NCI-H146 (cell line): ENCODE measurements at regions not wholly inside any gene's neighbourhood (a gene's known extent, or its start where the extent isn't known, plus 50 kb on each side); places are given as distances from the start of the nearest gene placed in this dataset.
"Not testable (repeated sequence)": the region's sequence is repeated elsewhere in the genome, so short reads cannot be mapped to it uniquely, and the experiment has no call there.

ENCODE experiments used
- DNase-seq: peaks from one replicate; lab custom pipeline; 2025; lab: John Stamatoyannopoulos, UW

DNA sequence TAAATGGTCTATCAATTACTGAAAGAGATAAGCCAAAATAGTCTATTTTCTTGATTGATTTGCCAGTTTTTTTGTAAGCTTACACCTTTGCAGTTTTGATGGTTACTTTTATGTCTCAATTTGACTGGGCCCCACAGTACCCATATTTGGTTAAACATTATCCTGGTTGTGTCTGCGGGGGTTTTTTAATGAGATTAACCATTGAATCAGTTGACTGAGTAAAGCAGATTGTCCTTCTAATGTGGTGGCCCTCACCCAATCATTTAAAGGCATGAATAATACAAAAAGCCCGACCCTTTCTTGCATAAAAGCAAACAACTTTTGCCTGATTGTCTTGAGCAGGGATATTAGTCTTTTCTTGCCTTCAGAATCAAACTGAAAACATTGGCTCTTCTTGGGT is 650.0 kb upstream of the RGS18 start:
- DNase-seq = no peak

DNA sequence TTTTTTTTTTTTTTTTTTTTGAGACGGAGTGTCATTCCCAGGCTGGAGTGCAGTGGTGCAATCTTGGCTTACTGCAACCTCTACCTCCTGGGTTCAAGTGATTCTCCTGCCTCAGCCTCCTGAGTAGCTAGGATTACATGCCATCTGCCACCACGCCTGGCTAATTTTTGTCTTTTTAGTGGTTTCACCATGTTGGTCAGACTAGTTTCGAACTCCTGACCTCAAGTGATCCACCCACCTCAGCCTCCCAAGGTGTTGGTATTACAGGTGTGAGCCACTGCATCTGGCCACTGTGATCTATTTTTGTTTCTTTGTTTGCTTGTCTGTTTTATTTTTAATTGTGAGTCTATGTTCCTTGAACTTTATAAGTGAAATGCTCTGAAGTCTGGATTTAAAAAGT is 646.8 kb upstream of the RGS18 start:
- not testable (repeated sequence) for DNase-seq

DNA sequence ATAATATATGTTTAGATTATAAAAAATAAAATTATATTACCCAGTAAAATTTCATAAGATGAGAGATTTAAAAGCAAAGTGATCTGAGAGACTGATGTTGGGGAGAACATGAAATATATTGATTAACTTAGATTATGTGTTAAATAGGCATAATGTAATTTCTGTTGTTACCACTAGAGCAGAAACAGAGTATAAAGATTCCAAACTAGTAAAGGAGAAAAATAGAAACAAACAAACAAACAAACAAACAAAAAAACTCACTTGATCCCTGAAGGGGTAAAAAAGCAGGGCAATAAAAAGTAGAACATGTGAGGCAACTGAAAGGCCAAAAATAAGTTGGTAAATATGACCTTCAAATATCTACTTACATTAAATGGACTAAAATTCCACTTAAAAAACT is 640.4 kb upstream of the RGS18 start:
- DNase-seq = no peak

DNA sequence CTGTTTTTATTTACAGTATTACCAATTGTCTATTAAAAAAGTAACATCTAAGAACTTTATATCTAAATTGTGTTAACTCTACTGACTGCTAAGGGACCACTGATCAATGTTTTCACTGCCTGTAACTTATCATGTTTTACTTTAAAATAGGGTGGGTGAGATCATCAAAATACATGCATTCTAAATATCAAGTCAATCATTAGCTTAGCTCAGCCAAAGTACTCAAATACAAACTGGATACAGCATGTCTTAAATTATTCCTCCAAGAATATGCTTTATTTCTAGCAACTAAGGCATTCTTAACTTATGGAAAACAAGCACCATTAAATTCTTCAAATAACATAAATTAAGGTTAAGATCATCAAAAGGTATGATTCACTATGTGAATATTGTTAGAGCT is 638.7 kb upstream of the RGS18 start:
- no peak for DNase-seq

DNA sequence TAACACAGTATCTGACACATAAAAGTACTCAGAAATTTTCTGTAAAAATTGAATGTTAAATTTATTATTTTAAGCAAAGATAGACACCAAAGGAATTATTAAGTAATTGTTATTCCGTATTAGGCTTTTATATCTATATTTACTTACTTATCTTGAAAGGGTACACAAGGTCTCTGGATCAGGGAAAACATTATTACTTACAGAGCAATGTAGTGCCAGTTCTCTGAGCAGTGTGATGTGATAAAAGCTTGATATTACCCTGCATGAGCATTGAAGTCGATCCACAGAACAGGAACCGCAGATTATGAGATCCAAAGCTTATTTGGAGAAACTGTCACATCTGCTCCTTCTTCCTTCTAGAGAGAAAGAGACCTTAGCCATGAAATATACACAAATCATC is 637.9 kb upstream of the RGS18 start:
- no peak for DNase-seq

DNA sequence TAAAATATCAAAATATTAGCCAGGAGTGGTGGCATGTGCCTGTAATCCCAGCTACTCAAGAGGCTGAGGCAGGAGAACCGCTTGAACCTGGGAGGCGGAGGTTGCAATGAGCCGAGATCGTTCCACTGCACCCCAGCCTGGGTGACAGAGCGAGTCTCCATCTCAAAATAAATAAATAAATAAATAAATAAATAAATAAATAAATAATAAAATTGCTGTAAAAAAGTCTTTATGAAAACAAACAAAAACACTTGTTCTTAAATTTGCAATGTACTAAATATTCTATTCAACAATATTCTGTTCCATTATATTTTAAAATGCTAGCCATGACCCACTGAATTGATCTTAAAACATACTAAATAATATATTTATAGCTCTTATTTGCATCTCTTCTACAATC is 632.3 kb upstream of the RGS18 start:
- DNase-seq = not testable (repeated sequence)

DNA sequence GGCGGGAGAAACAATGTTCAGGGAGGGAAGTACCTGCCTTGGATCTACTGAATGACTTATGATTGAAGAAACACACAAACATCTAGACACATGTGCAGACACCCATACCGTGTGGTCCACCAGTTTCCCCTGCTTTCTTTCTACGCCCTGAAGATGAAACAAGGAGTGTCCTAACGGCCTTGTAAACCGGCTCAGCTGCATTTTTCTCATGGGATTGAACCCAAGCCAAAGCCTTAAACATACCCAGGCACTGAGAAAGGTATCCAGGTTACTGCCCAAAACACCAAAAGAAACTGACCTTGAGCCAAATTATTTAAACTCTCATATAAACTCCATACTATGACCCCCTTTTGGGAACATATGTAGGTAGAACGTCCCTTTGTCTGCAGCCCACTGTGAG is 630.0 kb upstream of the RGS18 start:
- no peak for DNase-seq

DNA sequence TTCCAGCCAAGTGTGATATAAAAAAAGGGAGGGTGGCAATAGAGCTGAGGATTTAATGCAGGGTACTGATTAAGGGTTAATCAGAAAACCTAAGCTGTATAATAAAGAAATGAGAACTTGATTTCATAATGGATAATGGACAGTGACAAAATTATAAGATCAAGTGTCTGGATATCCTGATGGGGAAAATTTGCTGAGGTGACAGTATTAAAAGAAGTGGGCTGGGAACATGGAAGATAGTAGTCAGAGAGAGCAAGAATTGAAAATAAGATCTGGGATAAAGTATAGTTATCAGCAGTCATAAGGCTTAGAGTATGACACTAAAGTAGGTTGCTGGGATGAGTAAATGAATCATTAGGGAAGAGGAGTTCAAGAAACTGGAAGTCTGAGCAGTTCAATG is 627.3 kb upstream of the RGS18 start:
- no peak for DNase-seq

DNA sequence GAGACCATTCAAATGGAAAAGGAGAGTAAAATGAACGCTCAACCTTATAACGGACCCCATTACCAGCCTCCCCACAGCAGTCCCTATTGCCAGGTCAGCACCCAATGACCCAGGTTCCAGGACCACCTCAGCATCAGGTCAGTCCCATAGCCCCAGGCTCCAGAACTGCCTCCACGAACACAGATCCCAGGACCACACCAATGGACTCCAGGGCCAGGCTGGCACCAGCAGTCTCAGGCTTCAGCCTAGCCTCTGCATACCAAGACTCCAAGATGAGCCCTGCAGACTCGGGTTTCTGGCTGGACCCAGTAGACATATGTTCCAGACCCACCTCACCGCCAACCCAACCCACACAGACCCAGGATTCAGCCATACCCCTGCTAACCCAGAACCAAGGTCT is 625.0 kb upstream of the RGS18 start:
- no peak for DNase-seq

DNA sequence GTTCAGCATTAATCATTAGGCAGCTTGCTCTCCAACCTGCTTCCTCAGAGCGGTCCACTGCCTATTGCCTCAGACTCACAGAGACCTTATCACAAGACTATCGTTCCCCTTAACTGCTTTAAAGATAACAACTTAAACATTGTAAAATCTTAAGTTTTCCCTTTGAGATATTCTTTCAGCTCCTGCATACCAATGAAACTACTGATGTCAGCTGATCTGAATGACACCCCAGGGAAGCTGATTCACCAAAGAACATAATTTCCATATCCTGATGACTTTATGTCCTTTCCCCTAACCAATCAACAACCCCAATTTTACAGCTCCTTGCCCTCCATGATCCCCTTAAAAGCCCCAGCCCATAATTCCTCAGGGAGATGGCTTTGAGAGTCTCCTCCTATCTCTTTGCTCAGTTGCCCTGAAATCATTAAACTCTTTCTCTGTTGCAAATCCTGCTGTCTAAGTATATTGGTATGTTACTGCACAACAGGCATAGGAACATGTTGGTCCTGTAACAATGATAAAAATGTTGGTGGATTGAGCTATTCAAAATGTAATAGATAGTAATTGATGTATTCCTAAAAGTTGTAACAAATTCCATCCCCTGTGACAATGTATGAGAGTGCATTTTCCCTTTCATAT is 621.4 kb upstream of the RGS18 start:
- DNase-seq = no peak

DNA sequence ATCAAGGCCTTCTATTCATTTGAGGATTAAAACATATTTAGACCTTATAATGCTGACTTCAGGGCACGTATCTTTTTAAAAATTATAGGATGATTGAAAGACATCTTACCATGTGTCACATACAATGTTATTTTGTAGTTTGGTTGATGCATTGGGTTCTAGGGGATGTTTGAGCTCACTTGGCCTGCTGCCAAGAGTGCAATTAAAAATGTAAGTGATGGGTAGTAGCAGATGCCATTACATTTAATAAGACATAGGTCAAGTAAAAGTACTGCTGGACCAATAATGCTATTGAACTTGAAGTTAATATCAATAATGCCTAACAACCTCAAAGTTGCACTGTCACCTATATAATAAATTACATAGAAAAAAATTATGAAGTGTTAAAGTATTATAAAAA is 616.5 kb upstream of the RGS18 start:
- no peak for DNase-seq

DNA sequence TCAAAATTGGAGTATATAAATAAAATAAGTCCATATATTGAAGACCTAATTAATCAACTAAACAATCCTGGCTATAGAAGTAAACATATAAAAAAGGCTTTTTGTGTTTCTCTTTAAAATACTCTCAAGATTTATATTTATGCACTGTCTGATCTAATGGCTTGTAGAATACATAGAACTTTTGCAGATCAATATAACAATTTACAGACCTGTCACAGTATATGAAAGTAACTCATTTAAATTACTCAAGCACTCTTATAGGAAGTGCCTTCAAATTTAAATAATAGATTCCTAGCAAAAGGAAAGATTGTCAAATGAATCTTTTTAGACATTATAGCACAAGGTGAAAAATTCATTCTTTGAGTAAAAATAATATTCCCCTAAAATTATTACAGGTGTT is 615.8 kb upstream of the RGS18 start:
- DNase-seq = no peak

DNA sequence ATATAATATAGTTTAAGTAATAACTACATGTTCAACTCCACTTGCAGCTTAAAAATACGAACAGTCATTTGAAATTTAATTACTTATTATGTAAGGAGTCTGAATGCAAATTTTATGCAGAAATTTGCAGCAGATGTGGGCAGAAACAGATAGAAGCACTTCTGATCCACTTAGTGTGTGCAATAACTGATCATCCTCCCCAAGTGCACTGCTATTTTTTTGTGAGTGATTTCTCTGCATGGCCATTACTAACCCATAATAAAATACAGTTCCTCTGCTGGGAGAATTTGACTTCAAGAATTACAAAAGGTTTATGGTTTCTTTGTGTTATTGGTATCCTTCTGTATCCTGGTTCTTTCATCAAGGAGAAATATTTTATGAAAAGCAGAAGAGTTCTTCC is 611.5 kb upstream of the RGS18 start:
- no peak for DNase-seq

DNA sequence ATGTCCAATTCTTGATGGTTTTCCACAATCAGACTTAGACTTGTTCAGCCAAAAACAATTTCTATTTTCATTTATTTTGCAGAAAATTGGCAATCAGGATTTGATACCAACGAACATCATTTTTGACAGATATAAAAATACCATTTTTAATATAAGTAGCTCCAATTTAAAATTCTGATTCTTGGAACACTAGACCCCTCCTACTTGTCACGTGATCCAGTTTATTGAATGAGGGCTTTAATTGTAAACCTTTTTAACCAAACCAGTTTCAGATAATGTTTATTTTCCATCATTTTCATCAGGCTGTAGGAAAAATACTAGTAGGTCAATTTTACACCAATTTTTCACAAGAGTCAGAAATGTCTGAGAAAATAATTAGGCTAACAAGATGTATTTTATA is 607.2 kb upstream of the RGS18 start:
- no peak for DNase-seq

DNA sequence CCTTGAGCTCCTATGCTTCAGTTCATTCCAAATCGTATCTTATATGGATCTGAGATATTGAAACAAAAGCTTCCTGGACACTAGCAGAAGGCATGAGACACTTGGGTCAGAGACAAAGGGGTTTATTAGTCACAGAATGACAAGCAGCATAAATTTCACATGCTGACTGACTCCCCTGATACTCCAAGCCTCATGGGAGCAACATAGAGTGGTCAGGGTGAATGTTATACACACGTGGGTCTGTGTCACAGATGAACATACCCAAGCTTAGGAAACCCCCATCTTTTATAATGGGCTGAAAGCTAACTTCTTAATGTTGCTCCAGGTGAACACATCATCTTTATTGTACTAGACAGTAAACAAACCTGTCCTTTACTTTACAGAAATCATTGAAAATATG is 599.9 kb upstream of the RGS18 start:
- DNase-seq = no peak

DNA sequence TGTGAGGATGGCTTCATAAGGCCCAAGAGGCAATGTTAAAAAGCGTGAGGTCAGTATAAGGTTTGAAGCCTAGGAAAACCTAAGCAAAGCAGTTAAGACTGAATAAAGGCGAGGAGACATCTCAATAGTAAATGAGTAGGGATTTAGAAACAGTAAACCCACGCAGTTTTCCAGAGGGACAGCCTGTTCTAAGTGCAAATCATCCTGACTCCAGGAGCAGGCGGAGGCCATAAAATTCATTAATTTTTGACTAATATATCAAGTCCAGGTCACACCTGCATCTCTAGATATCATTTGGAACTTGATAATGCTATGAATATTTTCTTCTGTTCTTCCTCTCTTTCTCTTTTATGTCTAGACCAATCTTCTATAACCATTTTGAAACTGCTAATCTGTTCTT is 597.0 kb upstream of the RGS18 start:
- no peak for DNase-seq

DNA sequence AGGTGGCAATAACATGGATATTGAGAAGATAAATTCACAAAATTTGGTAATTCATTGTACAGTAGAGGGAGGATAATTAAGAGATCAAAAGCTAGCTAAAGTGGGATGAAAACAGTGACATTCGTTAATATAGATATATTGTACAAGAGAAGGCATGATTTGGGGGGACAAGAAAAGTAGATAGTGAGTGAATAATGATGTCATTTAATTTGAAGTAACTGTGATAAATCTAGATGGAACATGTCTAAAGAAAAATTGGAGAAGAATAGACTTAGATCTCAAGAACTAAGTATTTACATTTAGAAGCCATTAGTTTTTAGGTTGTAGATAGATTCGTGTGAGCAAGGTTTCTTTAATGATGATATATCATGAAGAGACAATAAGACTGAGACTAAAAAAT is 594.0 kb upstream of the RGS18 start:
- DNase-seq = no peak

DNA sequence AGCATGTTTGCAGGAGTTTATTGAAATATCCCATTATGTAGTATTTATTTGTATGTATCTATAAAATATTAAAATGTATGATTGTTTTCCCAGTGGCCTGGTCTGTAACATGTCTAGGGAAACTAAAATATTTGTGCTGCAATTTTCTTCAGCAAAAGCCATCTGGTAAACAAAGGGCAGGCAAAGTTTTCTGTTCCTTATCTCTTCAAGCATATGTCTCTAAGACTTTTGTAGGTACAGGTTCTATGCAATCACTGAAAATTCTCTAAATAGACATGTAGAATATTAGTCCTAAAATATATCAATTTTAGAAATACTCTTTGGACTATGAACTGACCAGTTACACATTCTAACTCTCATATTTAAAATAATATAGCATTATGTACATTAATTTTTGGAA is 585.8 kb upstream of the RGS18 start:
- DNase-seq = no peak

DNA sequence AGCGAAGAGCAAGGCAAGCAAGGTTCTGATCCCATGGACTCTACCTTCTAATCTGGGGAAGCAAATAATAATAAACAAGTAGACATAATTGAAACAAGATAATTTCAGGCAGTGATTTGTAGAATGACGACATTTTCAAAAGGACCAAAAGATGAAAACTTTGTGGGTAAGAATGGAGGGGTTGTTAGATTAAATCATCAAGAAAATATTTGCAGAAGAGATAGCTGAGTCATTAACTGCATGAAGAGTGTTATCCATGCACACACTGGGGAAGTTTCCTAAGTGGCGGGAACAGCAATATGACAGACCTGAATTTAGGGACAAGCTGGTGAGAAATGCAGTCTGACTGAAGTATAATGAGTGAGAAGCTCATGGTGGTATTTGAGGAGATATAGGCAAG is 583.1 kb upstream of the RGS18 start:
- DNase-seq = no peak

DNA sequence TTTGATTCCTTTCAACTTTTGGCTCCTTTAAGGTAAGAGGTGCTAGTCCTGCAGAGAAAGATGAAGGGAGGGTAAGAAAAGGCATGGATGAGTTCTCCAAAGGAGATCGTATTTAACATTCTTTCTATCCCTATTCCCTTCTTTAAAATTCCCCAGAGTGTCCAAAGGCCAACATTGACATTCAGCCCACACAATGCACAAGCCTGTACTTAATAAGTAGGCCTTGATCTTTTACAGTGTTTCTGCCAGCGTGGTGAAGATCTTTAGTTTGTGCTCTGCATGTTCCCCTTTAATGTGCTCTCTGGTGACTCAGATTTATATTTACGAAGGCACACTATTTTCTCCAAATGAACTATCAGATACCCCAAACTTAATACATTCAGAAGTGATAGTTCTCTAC is 582.5 kb upstream of the RGS18 start:
- no peak for DNase-seq

DNA sequence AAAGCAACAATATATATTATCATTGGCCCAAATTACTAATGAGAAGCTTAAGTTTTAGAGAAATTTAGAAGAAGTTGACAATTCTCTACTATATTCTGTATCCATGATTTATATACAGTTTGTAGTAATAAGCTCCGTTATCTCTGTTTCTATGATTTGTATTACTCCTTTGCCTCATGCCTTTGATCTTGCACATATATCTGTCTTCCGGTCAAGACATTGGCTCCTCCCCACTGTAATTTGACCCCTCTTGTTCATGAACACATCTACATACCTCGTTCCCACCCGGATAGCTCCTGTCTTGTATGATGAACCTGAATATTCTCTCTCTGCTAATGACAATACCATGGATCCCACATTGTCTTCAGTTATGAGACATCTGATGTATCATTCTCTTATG is 581.0 kb upstream of the RGS18 start:
- DNase-seq = no peak

DNA sequence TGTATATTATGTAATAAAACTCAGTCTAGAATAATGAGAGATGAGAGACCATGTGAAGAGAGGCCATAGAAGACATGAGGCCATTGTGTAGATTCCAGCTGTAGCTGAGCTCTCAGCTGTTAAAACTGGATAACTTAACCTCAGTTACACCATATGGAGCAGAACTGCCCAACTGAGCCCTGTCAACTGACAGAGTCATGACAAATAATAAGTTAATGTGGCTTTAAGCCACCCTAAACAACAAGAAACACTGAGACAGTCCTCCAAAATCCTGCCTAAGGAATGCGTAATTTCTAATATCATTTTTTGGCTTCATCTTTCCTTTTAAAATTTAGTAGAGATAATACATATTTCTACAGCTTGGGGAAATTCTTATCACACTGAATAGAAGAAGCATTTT is 580.0 kb upstream of the RGS18 start:
- DNase-seq = no peak

DNA sequence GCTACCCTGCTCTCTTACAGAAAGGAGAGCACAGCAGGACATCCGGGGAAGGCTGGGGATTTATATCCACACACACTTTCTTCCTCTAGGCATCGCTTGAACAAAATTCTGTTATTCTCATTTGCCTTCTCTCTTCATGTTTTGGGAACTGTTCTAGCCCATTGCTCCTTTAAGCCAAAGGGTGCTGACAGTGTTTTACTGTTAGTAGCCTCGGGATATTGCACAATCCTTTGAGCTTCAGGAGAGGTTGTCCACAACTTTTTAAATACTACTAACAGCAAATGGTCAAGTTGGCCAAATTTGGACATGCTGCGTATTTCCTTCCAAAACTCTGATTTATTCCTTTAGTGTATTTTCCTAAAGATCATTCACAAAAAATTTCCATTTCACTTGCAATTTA is 579.2 kb upstream of the RGS18 start:
- no peak for DNase-seq

DNA sequence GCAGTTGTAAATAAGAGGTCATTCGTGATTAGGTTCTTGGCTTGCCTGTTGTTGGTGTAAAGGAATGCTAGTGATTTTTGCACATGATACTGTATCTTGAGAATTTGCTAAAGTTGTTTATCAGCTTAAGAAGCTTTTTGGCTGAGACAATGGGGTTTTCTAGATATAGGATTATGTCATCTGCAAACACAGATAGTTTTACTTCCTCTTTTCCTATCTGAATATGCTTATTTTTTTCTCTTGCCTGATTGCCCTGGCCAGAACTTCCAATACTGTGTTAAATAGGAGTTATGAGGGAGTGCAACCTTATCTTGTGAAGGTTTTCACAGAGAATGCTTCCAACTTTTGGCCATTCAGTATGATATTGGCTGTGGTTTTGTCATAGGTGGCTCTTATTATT is 576.1 kb upstream of the RGS18 start:
- no peak for DNase-seq

DNA sequence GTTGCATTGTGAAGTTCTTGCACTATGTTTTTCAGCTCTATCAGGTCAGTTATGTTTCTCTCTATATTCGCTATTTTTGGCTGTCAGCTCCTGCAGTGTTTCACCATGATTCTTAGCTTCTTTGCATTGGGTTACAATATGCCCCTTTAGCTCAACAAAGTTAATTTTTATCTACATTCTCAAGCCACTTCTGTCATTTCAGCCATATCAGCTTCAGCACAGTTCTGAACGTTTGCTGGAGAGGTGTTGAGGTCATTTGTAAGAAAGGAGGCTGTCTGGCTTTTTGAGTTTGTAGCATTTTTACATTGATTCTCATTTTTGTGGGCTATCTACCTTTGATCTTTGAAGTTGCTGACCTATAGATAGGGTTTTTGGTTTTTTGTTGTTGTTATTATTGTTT is 573.2 kb upstream of the RGS18 start:
- no peak for DNase-seq
